ENCODE measurements at regions not wholly inside any gene's neighbourhood (a gene's known extent, or its start where the extent isn't known, plus 50 kb on each side); places are given as distances from the start of the nearest gene placed in this dataset.

DNA sequence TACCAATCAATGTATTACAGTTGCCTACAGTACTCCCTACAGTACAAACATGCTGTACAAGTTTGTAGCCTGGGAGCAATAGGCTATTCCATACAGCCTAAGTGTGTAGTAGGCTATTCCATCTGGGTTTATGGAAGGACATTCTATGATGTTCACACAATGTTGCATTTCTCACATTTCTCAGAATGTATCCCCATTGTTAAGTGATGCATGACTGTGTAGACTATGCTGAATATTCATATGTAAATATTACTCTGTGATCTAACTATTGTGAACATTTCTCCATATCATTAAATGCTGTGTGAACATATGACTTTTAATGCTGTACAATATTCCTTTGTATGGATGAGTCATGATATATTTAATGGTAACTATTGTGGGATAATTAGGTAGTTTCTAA lies 139.2 kb upstream of the ADAMTS9 start:
- TF ChIP-seq, protein P1, sequence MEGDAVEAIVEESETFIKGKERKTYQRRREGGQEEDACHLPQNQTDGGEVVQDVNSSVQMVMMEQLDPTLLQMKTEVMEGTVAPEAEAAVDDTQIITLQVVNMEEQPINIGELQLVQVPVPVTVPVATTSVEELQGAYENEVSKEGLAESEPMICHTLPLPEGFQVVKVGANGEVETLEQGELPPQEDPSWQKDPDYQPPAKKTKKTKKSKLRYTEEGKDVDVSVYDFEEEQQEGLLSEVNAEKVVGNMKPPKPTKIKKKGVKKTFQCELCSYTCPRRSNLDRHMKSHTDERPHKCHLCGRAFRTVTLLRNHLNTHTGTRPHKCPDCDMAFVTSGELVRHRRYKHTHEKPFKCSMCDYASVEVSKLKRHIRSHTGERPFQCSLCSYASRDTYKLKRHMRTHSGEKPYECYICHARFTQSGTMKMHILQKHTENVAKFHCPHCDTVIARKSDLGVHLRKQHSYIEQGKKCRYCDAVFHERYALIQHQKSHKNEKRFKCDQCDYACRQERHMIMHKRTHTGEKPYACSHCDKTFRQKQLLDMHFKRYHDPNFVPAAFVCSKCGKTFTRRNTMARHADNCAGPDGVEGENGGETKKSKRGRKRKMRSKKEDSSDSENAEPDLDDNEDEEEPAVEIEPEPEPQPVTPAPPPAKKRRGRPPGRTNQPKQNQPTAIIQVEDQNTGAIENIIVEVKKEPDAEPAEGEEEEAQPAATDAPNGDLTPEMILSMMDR (IDR thresholded peaks at IDR 0.05) = no peak
- no peak for TF ChIP-seq POLR2AphosphoS5 (IDR thresholded peaks at IDR 0.05)
